ENCODE measurements at regions not wholly inside any gene's neighbourhood (a gene's known extent, or its start where the extent isn't known, plus 50 kb on each side); places are given as distances from the start of the nearest gene placed in this dataset.
A peak's percentile ranks its signal among the peaks of the same experiment; 100 is the strongest.

- peaks cover 27% of the 10 kb centered on the region for H3K27me3 Mint-ChIP-seq (ENCODE audit: low read depth)
- ATAC-seq (replicated peaks in 1 of 2) (no peak), DNase-seq (no peak)
- no peaks in the 10 kb centered on the region for H3K36me3 Mint-ChIP-seq (ENCODE audit: insufficient read depth in 2 of 2)
- no peaks in the 10 kb centered on the region for H3K9me3 Mint-ChIP-seq
- peak overlapping the region in 1 of 2 donors; percentile 25 for H3K4me3 Mint-ChIP-seq
- H3K27ac Mint-ChIP-seq = no peak overlapping the region
- peaks cover 28% of the 10 kb centered on the region for H3K4me1 Mint-ChIP-seq (ENCODE audit: low read depth)
These were observed 137.8 kb downstream of the SPAG6 start for GRCh38 chr10:22483132-22483531.

Measured in activated T-cell treated with anti-CD3 and anti-CD28 coated beads, Interleukin-2, amount 50 U/mL, for 72 hours (primary cell).